ENCODE measurements at regions not wholly inside any gene's neighbourhood (a gene's known extent, or its start where the extent isn't known, plus 50 kb on each side); places are given as distances from the start of the nearest gene placed in this dataset.

- DNase-seq (ENCODE audit: low spot score): no peak
- no peak for TF ChIP-seq CTCF (IDR thresholded peaks at IDR 0.05; ENCODE audit: extremely low read depth, missing control alignments)
Measured at GRCh38 chr3:157631478-157631877, 128.3 kb upstream of the VEPH1 start.

GRCh38 chr3:157626817-157627216 lies 123.6 kb upstream of the VEPH1 start:
- TF ChIP-seq CTCF (IDR thresholded peaks at IDR 0.05; ENCODE audit: extremely low read depth, missing control alignments): no peak

GRCh38 chr3:157624801-157625200 lies 121.6 kb upstream of the VEPH1 start:
- DNase-seq (ENCODE audit: low spot score): no peak
- no peak for TF ChIP-seq CTCF (IDR thresholded peaks at IDR 0.05; ENCODE audit: extremely low read depth, missing control alignments)

More at GRCh38 chr3:157626817-157627216, 123.6 kb upstream of the VEPH1 start:
- DNase-seq (ENCODE audit: low spot score): no peak

- no peak for TF ChIP-seq CTCF (IDR thresholded peaks at IDR 0.05; ENCODE audit: extremely low read depth, missing control alignments)
- no peak for DNase-seq (ENCODE audit: low spot score)
Measured at GRCh38 chr3:157618886-157619285, 115.7 kb upstream of the VEPH1 start.

- TF ChIP-seq CTCF (IDR thresholded peaks at IDR 0.05; ENCODE audit: extremely low read depth, missing control alignments): peak; percentile 22
- DNase-seq (ENCODE audit: low spot score): peak; percentile 63
Measured at GRCh38 chr3:157618075-157618760, 115.0 kb upstream of the VEPH1 start.

- no peak for TF ChIP-seq CTCF (IDR thresholded peaks at IDR 0.05; ENCODE audit: extremely low read depth, missing control alignments)
Measured at GRCh38 chr3:157614896-157615295, 111.7 kb upstream of the VEPH1 start.

GRCh38 chr3:157611536-157612076 lies 108.4 kb upstream of the VEPH1 start:
- TF ChIP-seq CTCF (IDR thresholded peaks at IDR 0.05; ENCODE audit: extremely low read depth, missing control alignments): no peak
- no peak for DNase-seq (ENCODE audit: low spot score)

More at GRCh38 chr3:157614896-157615295, 111.7 kb upstream of the VEPH1 start:
- no peak for DNase-seq (ENCODE audit: low spot score)
